A673 (cell line): ENCODE measurements at regions not wholly inside any gene's neighbourhood (a gene's known extent, or its start where the extent isn't known, plus 50 kb on each side); places are given as distances from the start of the nearest gene placed in this dataset.

Source experiments
- EZH2 ChIP-seq: fragments of 200-600 bp; sonication (generic); IDR thresholded peaks from 2 replicates; pipeline ENCODE4 v1.6.1; 2017; ENCODE audit warnings: borderline replicate concordance, low read depth, mild to moderate bottlenecking, mixed read lengths, antibody characterized with exemption, low read length; ENCODE audit not compliant: poor library complexity, severe bottlenecking
- TF ChIP-seq, protein P1 (sequence below): fragments of 300-800, 200-600 bp; sonication (generic); conservative IDR thresholded peaks from 2 replicates; pipeline ENCODE4 v1.5.1; 2017; ENCODE audit warnings: low read depth, mild to moderate bottlenecking, antibody characterized with exemption, low read length, moderate library complexity, mixed read lengths

DNA sequence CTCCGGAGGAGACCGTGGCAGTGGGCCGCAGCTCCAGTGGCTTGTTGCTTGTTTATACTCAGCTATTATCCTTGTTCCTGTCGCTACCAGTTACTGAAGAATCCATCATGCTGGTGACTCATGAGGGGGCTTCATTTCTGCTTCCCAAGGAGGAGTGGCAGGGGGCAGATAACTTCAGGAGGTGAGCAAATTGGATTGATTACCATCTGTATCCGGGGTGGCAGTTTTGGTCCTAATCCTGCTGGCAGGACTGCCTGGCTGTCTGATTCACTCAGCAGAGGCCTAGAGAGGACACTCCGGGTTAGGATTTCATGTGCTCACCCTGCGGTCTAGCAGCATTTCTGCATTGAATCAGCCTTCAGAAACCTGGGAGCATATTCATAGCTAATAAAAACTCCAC is 230.0 kb downstream of the ACTR3 start:
- no peak for TF ChIP-seq EZH2
- TF ChIP-seq, protein P1, sequence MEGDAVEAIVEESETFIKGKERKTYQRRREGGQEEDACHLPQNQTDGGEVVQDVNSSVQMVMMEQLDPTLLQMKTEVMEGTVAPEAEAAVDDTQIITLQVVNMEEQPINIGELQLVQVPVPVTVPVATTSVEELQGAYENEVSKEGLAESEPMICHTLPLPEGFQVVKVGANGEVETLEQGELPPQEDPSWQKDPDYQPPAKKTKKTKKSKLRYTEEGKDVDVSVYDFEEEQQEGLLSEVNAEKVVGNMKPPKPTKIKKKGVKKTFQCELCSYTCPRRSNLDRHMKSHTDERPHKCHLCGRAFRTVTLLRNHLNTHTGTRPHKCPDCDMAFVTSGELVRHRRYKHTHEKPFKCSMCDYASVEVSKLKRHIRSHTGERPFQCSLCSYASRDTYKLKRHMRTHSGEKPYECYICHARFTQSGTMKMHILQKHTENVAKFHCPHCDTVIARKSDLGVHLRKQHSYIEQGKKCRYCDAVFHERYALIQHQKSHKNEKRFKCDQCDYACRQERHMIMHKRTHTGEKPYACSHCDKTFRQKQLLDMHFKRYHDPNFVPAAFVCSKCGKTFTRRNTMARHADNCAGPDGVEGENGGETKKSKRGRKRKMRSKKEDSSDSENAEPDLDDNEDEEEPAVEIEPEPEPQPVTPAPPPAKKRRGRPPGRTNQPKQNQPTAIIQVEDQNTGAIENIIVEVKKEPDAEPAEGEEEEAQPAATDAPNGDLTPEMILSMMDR: no peak
